ENCODE measurements at regions not wholly inside any gene's neighbourhood (a gene's known extent, or its start where the extent isn't known, plus 50 kb on each side); places are given as distances from the start of the nearest gene placed in this dataset.

- TF ChIP-seq POLR2A (IDR thresholded peaks at IDR 0.05) (no peak), CTCF (IDR thresholded peaks at IDR 0.05) (no peak)
Observed at GRCh38 chr6:90678049-90678779, 91.3 kb upstream of the MAP3K7 start.

Data from thyroid gland (tissue), 4 donors.